Ovary (tissue), 7 donors: ENCODE measurements at regions not wholly inside any gene's neighbourhood (a gene's known extent, or its start where the extent isn't known, plus 50 kb on each side); places are given as distances from the start of the nearest gene placed in this dataset.

Source experiments
- DNase-seq, 5 donors: peaks; one replicate each; pipeline ENCODE4 v3.0.0-alpha.2; 2019 to 2020
- H3K27ac ChIP-seq, 2 donors: fragments of 200-600 bp; one replicate each; pipeline versions ENCODE4 v1.5.1 to v1.8.0; 2019 to 2022
- H3K27me3 ChIP-seq: fragments of 200-600 bp; one replicate; pipeline ENCODE4 v1.8.0; 2022
- H3K36me3 ChIP-seq: fragments of 200-600 bp; sonication (generic); one replicate; pipeline ENCODE4 v1.5.1; 2019
- H3K4me1 ChIP-seq: one replicate; pipeline ENCODE4 v1.8.1; 2013; ENCODE audit warnings: mild to moderate bottlenecking, moderate library complexity; ENCODE audit not compliant: insufficient read depth
- H3K4me3 ChIP-seq: fragments of 200-600 bp; sonication (generic); one replicate; pipeline ENCODE4 v1.5.1; 2017
- H3K9me3 ChIP-seq, 2 donors: fragments of 200-600 bp in 1 of 2; sonication (generic) in 1 of 2; one replicate each; pipeline versions ENCODE4 v1.5.1 to v1.8.1; 2013 to 2019; ENCODE audit warnings: mild to moderate bottlenecking in 1 of 2, moderate library complexity in 1 of 2
- CTCF ChIP-seq, 3 donors: fragments of 450-650 bp in 2 of 3; fragments of 200-600 bp in 1 of 3; IDR thresholded peaks; one replicate each; pipeline versions ENCODE4 v1.5.1 to v1.8.0; 2016 to 2022; ENCODE audit warnings: antibody characterized with exemption in 3 of 3, mild to moderate bottlenecking in 1 of 3
- EP300 ChIP-seq: sonication (generic); formaldehyde crosslinking; IDR thresholded peaks from one replicate; pipeline ENCODE4 v1.6.1; 2017; ENCODE audit warnings: antibody characterized with exemption
- POLR2A ChIP-seq: fragments of 450-650 bp; IDR thresholded peaks from one replicate; pipeline ENCODE4 v1.6.1; 2017; ENCODE audit warnings: antibody characterized with exemption, mild to moderate bottlenecking, moderate library complexity
- WGBS, 3 donors: extraction: QIAGEN DNeasy Blood & Tissue Kit in 1 of 3; methylation state at CpG; one replicate each; pipeline versions ENCODE4 v1.1.5 to v1.1.7; 2013 to 2017; 5-methylcytosine and 5-hydroxymethylcytosine counted together
- intact Hi-C, 4 donors: fragments of 100-400 bp; cut with DNase I; formaldehyde crosslinking; loops; one replicate each; pipeline versions ENCODE4 v1.11.0 to v1.15.1; 2022 to 2023
- donor health status: DM: no; HTN: no; CAD: no; lungs with moderate emphysema.
- donor health status: DM: no; HTN: no; CAD: no.
- donor health status: Bipolar disorder and iron deficiency.
- donor health status: DM: no; HTN: no; CAD: no.
- donor health status: DM: yes; HTN: yes; CAD: no.

GRCh38 chr2:65746931-65747675 lies 314.7 kb upstream of the SPRED2 start:
- 4 to 21% (median 14%) methylated on average over 11 of the region's 11 CpGs for WGBS, 3 donors
- Histone ChIP-seq H3K27me3 (no peaks in the 10 kb centered on the region), H3K9me3 (no peaks in the 10 kb centered on the region), H3K27ac (peak overlapping the region in 1 of 2 donors; percentile 4), H3K4me3 (no peak overlapping the region), H3K36me3 (no peaks in the 10 kb centered on the region), H3K4me1 (peaks cover 9% of the 10 kb centered on the region)
- DNase-seq: peak; percentile 21 to 80 (median 57)
- intact Hi-C loops: no loop called here
- TF ChIP-seq POLR2A (no peak), CTCF (IDR thresholded peaks at IDR 0.05) (no peak)

- H3K27ac ChIP-seq: no peak overlapping the region
- H3K4me3 ChIP-seq: no peak overlapping the region
- peaks cover 9% of the 10 kb centered on the region for H3K4me1 ChIP-seq
- H3K9me3 ChIP-seq: no peaks in the 10 kb centered on the region
- no peak for TF ChIP-seq EP300
- TF ChIP-seq POLR2A: no peak
- no peak for TF ChIP-seq CTCF (IDR thresholded peaks at IDR 0.05)
- no peaks in the 10 kb centered on the region for H3K27me3 ChIP-seq
- intact Hi-C loops: no loop called here
- WGBS, 3 donors: 91 to 96% (median 94%) methylated on average over 6 of the region's 6 CpGs
- H3K36me3 ChIP-seq: no peaks in the 10 kb centered on the region
- DNase-seq: no peak
Measured at GRCh38 chr2:65744477-65745200, 312.2 kb upstream of the SPRED2 start.

- Histone ChIP-seq H3K4me1 (peaks cover 6% of the 10 kb centered on the region), H3K9me3 (no peaks in the 10 kb centered on the region), H3K27me3 (no peaks in the 10 kb centered on the region), H3K4me3 (no peak overlapping the region), H3K36me3 (no peaks in the 10 kb centered on the region), H3K27ac (no peak overlapping the region)
- DNase-seq: no peak
- no peak for TF ChIP-seq CTCF (IDR thresholded peaks at IDR 0.05)
- TF ChIP-seq POLR2A: no peak
- no peak for TF ChIP-seq EP300
- intact Hi-C loops: no loop called here
- 93 to 98% (median 97%) methylated on average over 1 of the region's 1 CpG for WGBS, 3 donors
Measured at GRCh38 chr2:65742977-65743376, 310.6 kb upstream of the SPRED2 start.

- no peaks in the 10 kb centered on the region for H3K4me1 ChIP-seq
- DNase-seq: no peak
- TF ChIP-seq POLR2A: no peak
- no peak for TF ChIP-seq CTCF (IDR thresholded peaks at IDR 0.05)
- no peak for TF ChIP-seq EP300
Measured at GRCh38 chr2:65739927-65740326, 307.5 kb upstream of the SPRED2 start.

More at GRCh38 chr2:65739927-65740326, 307.5 kb upstream of the SPRED2 start:
- no peak overlapping the region for H3K4me3 ChIP-seq
- intact Hi-C loops: no loop called here
- H3K27me3 ChIP-seq: no peaks in the 10 kb centered on the region
- no peak overlapping the region for H3K27ac ChIP-seq
- H3K9me3 ChIP-seq: no peaks in the 10 kb centered on the region
- no peaks in the 10 kb centered on the region for H3K36me3 ChIP-seq
- WGBS, 3 donors: 89 to 100% (median 96%) methylated on average over 1 of the region's 1 CpG
